22Rv1 (cell line): ENCODE measurements at regions not wholly inside any gene's neighbourhood (a gene's known extent, or its start where the extent isn't known, plus 50 kb on each side); places are given as distances from the start of the nearest gene placed in this dataset.

Experiments
- CTCF ChIP-seq: fragments of 450-650 bp; IDR thresholded peaks from 2 replicates; pipeline ENCODE4 v1.5.1; 2017; ENCODE audit warnings: mild to moderate bottlenecking
- ZFX ChIP-seq: fragments of 450-650 bp; IDR thresholded peaks from 2 replicates; pipeline ENCODE4 v1.6.1; 2017; ENCODE audit warnings: antibody characterized with exemption, borderline replicate concordance

GRCh38 chr5:98637557-98637956 lies 135.9 kb upstream of the RGMB start:
- TF ChIP-seq CTCF (no peak), ZFX (no peak)
